Esophagus (tissue), 2 donors: ENCODE measurements at regions not wholly inside any gene's neighbourhood (a gene's known extent, or its start where the extent isn't known, plus 50 kb on each side); places are given as distances from the start of the nearest gene placed in this dataset.
"Not testable (repeated sequence)": the region's sequence is repeated elsewhere in the genome, so short reads cannot be mapped to it uniquely, and the experiment has no call there.

Experiments used
- H3K27ac ChIP-seq, 2 donors: one replicate each; pipeline ENCODE4 v1.5.1; 2013; ENCODE audit warnings: low read depth in 2 of 2, mild to moderate bottlenecking in 2 of 2, inconsistent platforms in 1 of 2, low read length in 1 of 2, moderate library complexity in 1 of 2
- H3K27me3 ChIP-seq, 2 donors: one replicate each; pipeline ENCODE4 v1.6.1; 2013; ENCODE audit warnings: low read length in 2 of 2, control low read depth in 1 of 2, mild to moderate bottlenecking in 1 of 2; ENCODE audit not compliant: insufficient read depth in 2 of 2, control insufficient read depth in 1 of 2
- H3K36me3 ChIP-seq, 2 donors: one replicate each; pipeline ENCODE4 v1.6.1; 2013; ENCODE audit warnings: low read length in 1 of 2; ENCODE audit not compliant: control insufficient read depth in 2 of 2, insufficient read depth in 2 of 2
- H3K4me1 ChIP-seq, 2 donors: one replicate each; pipeline ENCODE4 v1.6.1; 2013; ENCODE audit warnings: low read length in 1 of 2; ENCODE audit not compliant: control insufficient read depth in 2 of 2, insufficient read depth in 2 of 2
- H3K4me3 ChIP-seq, 2 donors: one replicate each; pipeline ENCODE4 v1.5.1; 2013; ENCODE audit warnings: low read length in 2 of 2, mild to moderate bottlenecking in 2 of 2, low read depth in 1 of 2, moderate library complexity in 1 of 2
- H3K9me3 ChIP-seq, 2 donors: one replicate each; pipeline ENCODE4 v1.6.1; 2013; ENCODE audit warnings: mild to moderate bottlenecking in 2 of 2, low read depth in 1 of 2, low read length in 1 of 2, moderate library complexity in 1 of 2; ENCODE audit not compliant: control insufficient read depth in 2 of 2, insufficient read depth in 1 of 2
- WGBS, 2 donors: extraction: QIAGEN DNeasy Blood & Tissue Kit; methylation state at CpG; one replicate each; pipeline ENCODE4 v1.1.7; 2013; 5-methylcytosine and 5-hydroxymethylcytosine counted together
- donor health status: healthy with polysubstance abuse.
- donor health status: Bipolar disorder and iron deficiency.

GRCh38 chr6:4259391-4259790, 124.0 kb upstream of the ECI2 start:
- Histone ChIP-seq H3K4me3 (no peak overlapping the region), H3K4me1 (no peaks in the 10 kb centered on the region), H3K36me3 (no peaks in the 10 kb centered on the region), H3K9me3 (no peaks in the 10 kb centered on the region), H3K27ac (no peak overlapping the region), H3K27me3 (no peaks in the 10 kb centered on the region)
- 56 to 66% methylated on average over 4 of the region's 4 CpGs for WGBS, 2 donors

GRCh38 chr6:4258733-4259132, 123.4 kb upstream of the ECI2 start:
- WGBS, 2 donors = 59 to 67% methylated on average over 5 of the region's 5 CpGs

GRCh38 chr6:4256969-4257368, 121.6 kb upstream of the ECI2 start:
- 92 to 94% methylated on average over 3 of the region's 3 CpGs for whole genome bisulfite sequencing, 2 donors
- Histone ChIP-seq H3K27ac (no peak overlapping the region), H3K4me1 (peaks cover 0 to 2% of the 10 kb centered on the region in 2 donors), H3K36me3 (no peaks in the 10 kb centered on the region), H3K4me3 (no peak overlapping the region), H3K27me3 (no peaks in the 10 kb centered on the region), H3K9me3 (no peaks in the 10 kb centered on the region)

More at GRCh38 chr6:4258733-4259132, 123.4 kb upstream of the ECI2 start:
- Histone ChIP-seq H3K4me1 (no peaks in the 10 kb centered on the region), H3K27ac (no peak overlapping the region), H3K4me3 (no peak overlapping the region), H3K9me3 (no peaks in the 10 kb centered on the region), H3K27me3 (no peaks in the 10 kb centered on the region), H3K36me3 (no peaks in the 10 kb centered on the region)

GRCh38 chr6:4253604-4254231, 118.3 kb upstream of the ECI2 start:
- H3K9me3 ChIP-seq = no peaks in the 10 kb centered on the region
- H3K27ac ChIP-seq = no peak overlapping the region
- no peak overlapping the region for H3K4me3 ChIP-seq
- H3K27me3 ChIP-seq = no peaks in the 10 kb centered on the region
- WGBS, 2 donors = 13 to 23% methylated on average over 5 of the region's 5 CpGs
- no peaks in the 10 kb centered on the region for H3K36me3 ChIP-seq
- peaks cover 0 to 2% of the 10 kb centered on the region in 2 donors for H3K4me1 ChIP-seq

GRCh38 chr6:4252445-4252844, 117.1 kb upstream of the ECI2 start:
- not testable (repeated sequence) for H3K27ac ChIP-seq, H3K4me1 ChIP-seq, H3K4me3 ChIP-seq, H3K27me3 ChIP-seq, H3K9me3 ChIP-seq, H3K36me3 ChIP-seq
- 90 to 95% methylated on average over 5 of the region's 5 CpGs for WGBS, 2 donors

- peaks cover 0 to 2% of the 10 kb centered on the region in 2 donors for H3K4me1 ChIP-seq
- H3K4me3 ChIP-seq = no peak overlapping the region
- no peaks in the 10 kb centered on the region for H3K36me3 ChIP-seq
- 96% methylated on average over 1 of the region's 1 CpG for WGBS, 2 donors
- no peaks in the 10 kb centered on the region for H3K27me3 ChIP-seq
- H3K9me3 ChIP-seq = no peaks in the 10 kb centered on the region
- H3K27ac ChIP-seq = no peak overlapping the region
These were observed 115.3 kb upstream of the ECI2 start for GRCh38 chr6:4250645-4251044.

- not testable (repeated sequence) for H3K27ac ChIP-seq, H3K4me3 ChIP-seq, H3K36me3 ChIP-seq, H3K27me3 ChIP-seq, H3K4me1 ChIP-seq, H3K9me3 ChIP-seq
- WGBS, 2 donors = 87 to 91% methylated on average over 1 of the region's 1 CpG
These were observed 108.5 kb upstream of the ECI2 start for GRCh38 chr6:4243832-4244231.

GRCh38 chr6:4243237-4243636, 107.9 kb upstream of the ECI2 start:
- Histone ChIP-seq H3K27ac (no peak overlapping the region), H3K4me1 (no peaks in the 10 kb centered on the region), H3K4me3 (no peak overlapping the region), H3K36me3 (no peaks in the 10 kb centered on the region), H3K27me3 (no peaks in the 10 kb centered on the region), H3K9me3 (peaks cover 2% of the 10 kb centered on the region in 2 donors)
- 86 to 89% methylated on average over 3 of the region's 3 CpGs for WGBS, 2 donors

GRCh38 chr6:4242601-4243000, 107.2 kb upstream of the ECI2 start:
- H3K27me3 ChIP-seq = no peaks in the 10 kb centered on the region
- no peak overlapping the region for H3K27ac ChIP-seq
- 70 to 85% methylated on average over 4 of the region's 4 CpGs for WGBS, 2 donors
- H3K4me3 ChIP-seq = no peak overlapping the region
- no peaks in the 10 kb centered on the region for H3K4me1 ChIP-seq
- no peaks in the 10 kb centered on the region for H3K36me3 ChIP-seq
- peaks cover 2% of the 10 kb centered on the region in 2 donors for H3K9me3 ChIP-seq

- no peaks in the 10 kb centered on the region for H3K36me3 ChIP-seq
- no peak overlapping the region for H3K27ac ChIP-seq
- peaks cover 2% of the 10 kb centered on the region in 2 donors for H3K9me3 ChIP-seq
- H3K4me1 ChIP-seq = no peaks in the 10 kb centered on the region
- 88 to 99% methylated on average over 2 of the region's 2 CpGs for WGBS, 2 donors
- no peak overlapping the region for H3K4me3 ChIP-seq
- H3K27me3 ChIP-seq = no peaks in the 10 kb centered on the region
These were observed 104.8 kb upstream of the ECI2 start for GRCh38 chr6:4240148-4240547.
